Right kidney (tissue), 1 donor: ENCODE measurements at regions not wholly inside any gene's neighbourhood (a gene's known extent, or its start where the extent isn't known, plus 50 kb on each side); places are given as distances from the start of the nearest gene placed in this dataset.
A peak's percentile ranks its signal among the peaks of the same experiment; 100 is the strongest.
"Not testable (repeated sequence)": the region's sequence is repeated elsewhere in the genome, so short reads cannot be mapped to it uniquely, and the experiment has no call there.

Experiments
- DNase-seq: peaks from one replicate; pipeline ENCODE4 v3.0.0-alpha.2; 2016

DNA sequence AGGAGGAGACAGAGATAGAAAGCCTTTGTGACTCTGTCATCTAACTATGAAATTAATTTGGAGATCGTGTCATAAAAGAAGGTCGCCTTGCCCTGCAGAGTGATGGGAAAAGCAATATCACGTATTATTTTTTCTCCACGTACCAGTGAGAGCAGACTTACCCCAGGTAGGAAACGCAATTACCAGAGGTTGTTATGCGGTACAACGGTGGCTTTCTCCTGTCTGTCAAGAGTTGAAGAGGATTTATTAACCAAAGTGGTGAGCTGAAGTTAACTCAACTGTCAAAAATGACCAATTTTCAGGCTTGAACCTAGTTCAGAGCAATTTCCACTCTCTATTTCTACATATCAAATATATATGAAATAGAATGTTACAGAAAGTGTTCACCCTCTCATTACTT is 282.6 kb upstream of the PFKP start:
- DNase-seq, result no peak

DNA sequence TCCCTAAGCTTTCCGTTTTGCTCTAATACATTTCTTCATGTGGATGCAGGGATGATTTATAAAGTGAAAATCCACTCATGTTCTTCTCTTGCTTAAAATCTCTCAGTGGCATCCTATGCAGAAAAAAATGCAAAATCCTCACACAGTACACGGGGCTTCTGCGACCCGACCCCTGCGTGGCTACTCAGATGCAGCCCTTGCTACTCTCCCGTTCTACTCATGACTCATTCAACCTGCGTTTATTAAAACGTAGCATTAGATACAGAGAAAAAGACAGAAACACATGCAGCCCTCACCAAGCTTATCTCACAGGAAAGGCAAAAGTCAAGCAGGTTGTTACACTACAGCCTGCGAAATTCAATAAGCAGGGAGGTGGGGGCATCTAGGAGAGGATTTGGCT is 284.4 kb upstream of the PFKP start:
- DNase-seq, result no peak

- DNase-seq, result no peak
Observed at GRCh38 chr10:2782265-2782664, 285.1 kb upstream of the PFKP start.

DNA sequence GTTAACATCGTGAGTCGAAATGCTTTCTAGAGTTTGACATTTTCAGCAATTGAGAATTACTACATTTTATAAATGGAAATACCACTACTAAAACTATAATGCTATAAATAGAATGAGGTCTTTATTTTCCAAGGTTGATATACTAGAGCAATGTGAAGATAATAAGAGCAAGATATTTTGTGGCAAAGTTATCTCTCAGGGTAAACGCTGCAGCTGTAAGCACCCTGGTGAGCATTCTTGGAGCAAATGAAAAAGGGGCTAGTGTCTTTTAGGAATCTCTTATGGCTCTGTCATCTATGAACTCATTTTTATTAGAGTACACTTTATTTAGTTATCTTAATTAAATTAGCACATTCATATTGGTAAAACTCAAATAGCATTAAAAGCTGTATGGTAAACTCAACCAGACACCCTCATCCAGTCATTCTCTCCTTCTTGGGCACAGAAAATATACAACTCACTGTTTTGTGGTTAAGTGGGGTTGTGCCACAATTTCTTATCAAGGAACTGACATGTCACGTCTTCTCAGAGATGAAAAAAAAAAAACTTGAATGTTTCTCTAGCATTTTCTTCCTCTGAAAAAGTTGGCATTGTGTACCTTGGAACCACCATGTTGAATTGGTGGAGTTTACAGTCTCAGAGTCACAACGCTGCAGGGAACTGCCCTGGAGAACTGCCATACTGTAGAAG is 289.5 kb upstream of the PFKP start:
- DNase-seq, result no peak

- DNase-seq, result peak; percentile 68
Observed at GRCh38 chr10:2772816-2773631, 294.3 kb upstream of the PFKP start.

- no peak for DNase-seq
Observed at GRCh38 chr10:2772135-2772534, 295.2 kb upstream of the PFKP start.

- not testable (repeated sequence) for DNase-seq
Observed at GRCh38 chr10:2767293-2767692, 300.1 kb upstream of the PFKP start.

GRCh38 chr10:2761971-2762370 is 305.4 kb upstream of the PFKP start:
- DNase-seq, result no peak

DNA sequence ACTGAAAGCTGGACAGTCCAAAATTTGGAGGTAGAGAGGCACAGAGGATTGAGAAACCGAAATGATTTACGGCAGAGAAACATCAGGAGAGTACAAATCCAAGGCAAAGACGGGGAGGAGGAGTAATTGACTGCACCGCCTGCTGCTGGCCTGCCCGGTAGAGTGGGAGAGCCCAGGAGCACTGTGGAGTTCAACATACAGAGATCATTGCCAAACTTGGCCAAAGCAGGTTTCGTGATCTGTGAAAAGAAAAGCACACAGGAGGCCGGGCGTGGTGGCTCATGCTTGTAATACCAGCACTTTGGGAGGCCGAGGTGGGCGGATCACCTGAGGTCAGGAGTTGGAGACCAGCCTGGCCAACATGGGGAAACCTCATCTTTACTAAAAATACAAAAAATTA is 306.0 kb upstream of the PFKP start:
- DNase-seq, result no peak

- DNase-seq, result no peak
Observed at GRCh38 chr10:2760736-2761135, 306.6 kb upstream of the PFKP start.

DNA sequence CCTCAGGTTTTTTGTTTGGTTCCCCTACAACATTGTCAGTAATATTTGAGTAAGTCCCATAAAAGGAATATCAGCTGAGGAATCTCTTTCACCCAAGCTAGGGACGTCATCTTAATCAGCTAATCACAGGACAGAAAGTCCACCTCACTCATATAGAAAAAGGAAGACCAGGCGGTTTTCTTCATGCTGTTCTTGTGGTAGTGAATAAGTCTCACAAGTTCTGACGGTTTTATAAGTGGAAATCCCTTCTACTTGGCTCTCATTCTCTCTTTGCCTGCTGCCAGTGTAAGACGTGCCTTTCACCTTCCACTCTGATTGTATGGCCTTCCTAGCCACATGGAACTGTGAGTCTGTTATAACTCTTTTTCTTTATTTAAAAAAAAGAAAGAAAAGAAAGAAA is 308.1 kb upstream of the PFKP start:
- no peak for DNase-seq

GRCh38 chr10:2754943-2755342 is 312.4 kb upstream of the PFKP start:
- no peak for DNase-seq

- DNase-seq, result no peak
Observed at GRCh38 chr10:2748287-2748686, 319.1 kb upstream of the PFKP start.

GRCh38 chr10:2746638-2747037 is 320.7 kb upstream of the PFKP start:
- no peak for DNase-seq

DNA sequence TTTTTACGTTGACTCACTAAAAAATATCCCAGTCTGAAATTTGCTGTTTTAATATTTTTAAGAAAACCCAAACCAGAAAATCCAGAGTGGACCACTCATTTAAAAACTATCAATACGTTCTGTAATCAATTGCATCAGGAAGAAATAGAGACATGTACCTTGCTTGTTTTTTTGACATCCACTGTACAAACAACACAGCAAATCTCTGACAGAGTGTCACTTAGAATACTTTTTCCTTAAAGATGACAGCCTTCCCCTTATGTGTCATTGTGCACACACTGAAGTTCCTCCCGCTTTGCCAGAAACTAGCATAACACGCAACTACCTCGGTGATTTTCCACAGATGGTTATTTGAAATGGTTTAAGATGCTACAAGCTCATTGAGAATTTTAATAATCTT is 321.7 kb upstream of the PFKP start:
- DNase-seq, result no peak

DNA sequence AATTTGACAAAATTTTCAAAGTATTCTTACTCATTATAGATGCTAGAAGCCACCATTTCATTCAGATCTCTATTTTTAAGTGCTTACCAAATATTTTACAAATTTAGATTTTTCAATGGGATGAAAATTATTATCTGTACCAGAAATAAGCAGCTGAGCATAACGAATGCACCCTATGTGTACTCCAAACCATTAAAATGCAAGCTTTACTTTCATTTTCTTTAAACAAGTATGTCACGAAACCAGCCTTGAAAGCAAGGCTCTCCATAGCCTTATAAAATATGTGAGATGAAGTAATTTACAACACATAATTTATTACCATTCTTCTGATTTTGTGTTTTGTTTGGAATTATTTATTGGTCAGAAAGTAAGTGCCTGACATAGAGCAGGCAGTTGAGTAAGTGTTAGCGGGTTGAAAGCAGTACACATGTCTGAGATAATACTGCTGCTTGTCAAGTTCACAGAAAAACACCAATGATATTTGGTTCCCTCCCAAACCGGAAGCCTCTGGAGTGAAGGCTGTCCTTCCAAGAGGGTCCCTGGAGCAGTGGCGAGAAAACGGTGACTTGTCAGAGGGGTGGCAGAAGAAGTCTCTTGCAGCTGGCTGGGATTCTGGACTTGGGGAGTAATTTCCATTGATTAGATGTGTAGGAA is 322.7 kb upstream of the PFKP start:
- peak; percentile 28 for DNase-seq

GRCh38 chr10:2734603-2735002 is 332.7 kb upstream of the PFKP start:
- no peak for DNase-seq

GRCh38 chr10:2733278-2733963 is 333.9 kb upstream of the PFKP start:
- DNase-seq, result no peak

GRCh38 chr10:2731940-2732339 is 335.4 kb upstream of the PFKP start:
- DNase-seq, result no peak

- no peak for DNase-seq
Observed at GRCh38 chr10:2729197-2729596, 338.2 kb upstream of the PFKP start.

GRCh38 chr10:2728087-2728486 is 339.3 kb upstream of the PFKP start:
- no peak for DNase-seq

DNA sequence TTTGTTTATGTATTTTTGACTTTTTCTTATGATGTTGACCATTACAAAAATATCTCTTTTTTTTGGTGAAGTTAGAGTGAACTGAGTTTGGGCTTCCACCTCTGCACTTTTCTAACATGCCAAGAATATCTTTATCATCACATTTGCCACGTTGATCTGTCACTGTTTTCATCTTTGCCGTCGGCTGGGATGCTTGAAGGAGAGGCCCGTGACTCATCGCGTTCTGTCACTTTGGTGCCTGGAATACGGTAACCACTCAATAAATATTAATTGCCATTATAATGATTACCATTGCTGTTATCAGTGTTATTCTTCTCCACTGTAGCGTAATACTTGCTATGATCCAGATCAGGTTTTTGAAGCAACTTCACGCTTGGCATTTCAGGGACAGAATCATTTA is 350.8 kb upstream of the PFKP start:
- DNase-seq, result no peak

- DNase-seq, result no peak
Observed at GRCh38 chr10:2714597-2714996, 352.8 kb upstream of the PFKP start.
